ENCODE measurements at regions not wholly inside any gene's neighbourhood (a gene's known extent, or its start where the extent isn't known, plus 50 kb on each side); places are given as distances from the start of the nearest gene placed in this dataset.

DNA sequence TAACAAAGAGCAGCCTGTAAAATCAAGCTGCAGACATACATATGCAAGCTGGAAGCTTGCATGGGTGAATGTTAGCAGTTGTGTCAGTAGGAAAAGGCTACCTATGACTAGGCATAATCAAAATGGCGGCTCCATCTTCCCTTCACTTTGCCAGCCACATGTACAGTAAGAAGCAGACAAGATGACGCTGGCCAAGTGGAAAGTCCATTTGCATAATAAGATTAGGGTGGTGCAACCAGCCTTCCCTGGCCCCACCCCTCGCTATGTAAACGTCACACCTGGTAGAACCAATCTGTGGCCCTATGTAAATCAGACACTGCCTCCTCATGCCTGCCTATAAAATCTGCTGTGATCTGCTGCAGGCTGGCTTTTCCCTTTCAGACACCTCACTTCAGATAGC is 171.9 kb upstream of the USP25 start:
- intact Hi-C loops (cut with micrococcal nuclease; ENCODE audit: unreplicated experiment) (no loop called here), in situ Hi-C loops (cut with HindIII; ENCODE audit: low pct_unique_long_range_greater_than_20kb, low sequenced_read_pairs) (no loop called here)
- H3K27ac ChIP-seq (ENCODE audit: low read length) = no peak overlapping the region
- CTCF ChIA-PET = no interaction called here
- H3K27me3 ChIP-seq (ENCODE audit: control insufficient read depth, insufficient read depth, low read length) = no peaks in the 10 kb centered on the region
- H3K4me3 ChIP-seq (ENCODE audit: low read depth in 2 of 2, low read length in 2 of 2) = no peak overlapping the region
- no peaks in the 10 kb centered on the region for H3K9me3 ChIP-seq (ENCODE audit: control insufficient read depth, insufficient read depth, low read depth, low read length)
- no peak for ATAC-seq
- no peak for DNase-seq (ENCODE audit: low read depth, low spot score)
- no TSS peak for BruUV-seq (replicated peaks)
- TF ChIP-seq, protein P1, sequence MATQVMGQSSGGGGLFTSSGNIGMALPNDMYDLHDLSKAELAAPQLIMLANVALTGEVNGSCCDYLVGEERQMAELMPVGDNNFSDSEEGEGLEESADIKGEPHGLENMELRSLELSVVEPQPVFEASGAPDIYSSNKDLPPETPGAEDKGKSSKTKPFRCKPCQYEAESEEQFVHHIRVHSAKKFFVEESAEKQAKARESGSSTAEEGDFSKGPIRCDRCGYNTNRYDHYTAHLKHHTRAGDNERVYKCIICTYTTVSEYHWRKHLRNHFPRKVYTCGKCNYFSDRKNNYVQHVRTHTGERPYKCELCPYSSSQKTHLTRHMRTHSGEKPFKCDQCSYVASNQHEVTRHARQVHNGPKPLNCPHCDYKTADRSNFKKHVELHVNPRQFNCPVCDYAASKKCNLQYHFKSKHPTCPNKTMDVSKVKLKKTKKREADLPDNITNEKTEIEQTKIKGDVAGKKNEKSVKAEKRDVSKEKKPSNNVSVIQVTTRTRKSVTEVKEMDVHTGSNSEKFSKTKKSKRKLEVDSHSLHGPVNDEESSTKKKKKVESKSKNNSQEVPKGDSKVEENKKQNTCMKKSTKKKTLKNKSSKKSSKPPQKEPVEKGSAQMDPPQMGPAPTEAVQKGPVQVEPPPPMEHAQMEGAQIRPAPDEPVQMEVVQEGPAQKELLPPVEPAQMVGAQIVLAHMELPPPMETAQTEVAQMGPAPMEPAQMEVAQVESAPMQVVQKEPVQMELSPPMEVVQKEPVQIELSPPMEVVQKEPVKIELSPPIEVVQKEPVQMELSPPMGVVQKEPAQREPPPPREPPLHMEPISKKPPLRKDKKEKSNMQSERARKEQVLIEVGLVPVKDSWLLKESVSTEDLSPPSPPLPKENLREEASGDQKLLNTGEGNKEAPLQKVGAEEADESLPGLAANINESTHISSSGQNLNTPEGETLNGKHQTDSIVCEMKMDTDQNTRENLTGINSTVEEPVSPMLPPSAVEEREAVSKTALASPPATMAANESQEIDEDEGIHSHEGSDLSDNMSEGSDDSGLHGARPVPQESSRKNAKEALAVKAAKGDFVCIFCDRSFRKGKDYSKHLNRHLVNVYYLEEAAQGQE (IDR thresholded peaks at IDR 0.05; ENCODE audit: insufficient read depth in 1 of 2, low read depth in 2 of 2, low read length in 1 of 2) = no peak
- H3K36me3 ChIP-seq (ENCODE audit: control insufficient read depth, insufficient read depth, low read length) = no peaks in the 10 kb centered on the region
- H3K4me1 ChIP-seq (ENCODE audit: control insufficient read depth, insufficient read depth, low read length) = no peaks in the 10 kb centered on the region
- POLR2A ChIA-PET = no interaction called here

DNA sequence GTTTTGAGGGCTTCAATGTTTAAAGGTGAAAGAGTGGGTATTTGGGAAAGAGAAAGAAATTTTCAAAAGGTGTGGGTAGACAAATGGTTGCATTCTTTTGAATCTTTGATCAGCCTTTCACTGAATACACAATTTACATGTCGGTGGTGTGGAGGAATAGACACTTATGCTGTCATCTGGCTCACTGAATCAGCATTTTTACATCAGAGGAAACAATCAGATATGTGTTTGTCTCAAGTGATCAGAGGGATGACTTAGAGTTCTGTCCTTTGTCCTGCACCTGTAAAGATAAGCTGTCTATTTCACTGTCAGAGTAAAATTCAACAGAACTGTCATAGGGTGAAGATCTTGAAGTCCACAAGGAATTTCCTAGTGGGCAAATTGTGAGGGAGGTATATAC is 170.9 kb upstream of the USP25 start:
- Histone ChIP-seq H3K27ac (ENCODE audit: low read length) (no peak overlapping the region), H3K4me1 (ENCODE audit: control insufficient read depth, insufficient read depth, low read length) (no peaks in the 10 kb centered on the region), H3K4me3 (ENCODE audit: low read depth in 2 of 2, low read length in 2 of 2) (no peak overlapping the region), H3K36me3 (ENCODE audit: control insufficient read depth, insufficient read depth, low read length) (no peaks in the 10 kb centered on the region), H3K9me3 (ENCODE audit: control insufficient read depth, insufficient read depth, low read depth, low read length) (no peaks in the 10 kb centered on the region), H3K27me3 (ENCODE audit: control insufficient read depth, insufficient read depth, low read length) (no peaks in the 10 kb centered on the region)
- ATAC-seq (no peak), DNase-seq (ENCODE audit: low read depth, low spot score) (no peak)
- in situ Hi-C loops (cut with HindIII; ENCODE audit: low pct_unique_long_range_greater_than_20kb, low sequenced_read_pairs) (no loop called here), intact Hi-C loops (cut with micrococcal nuclease; ENCODE audit: unreplicated experiment) (no loop called here)
- POLR2A ChIA-PET = no interaction called here
- CTCF ChIA-PET = no interaction called here
- TF ChIP-seq SIN3A (IDR thresholded peaks at IDR 0.05; ENCODE audit: borderline replicate concordance, insufficient read depth, low read depth, low read length) (no peak), POLR2AphosphoS5 (IDR thresholded peaks at IDR 0.05; ENCODE audit: low read depth, low read length) (no peak), TCF7L2 (IDR thresholded peaks at IDR 0.05; ENCODE audit: low read depth, low read length) (no peak)
- TF ChIP-seq, protein P2, sequence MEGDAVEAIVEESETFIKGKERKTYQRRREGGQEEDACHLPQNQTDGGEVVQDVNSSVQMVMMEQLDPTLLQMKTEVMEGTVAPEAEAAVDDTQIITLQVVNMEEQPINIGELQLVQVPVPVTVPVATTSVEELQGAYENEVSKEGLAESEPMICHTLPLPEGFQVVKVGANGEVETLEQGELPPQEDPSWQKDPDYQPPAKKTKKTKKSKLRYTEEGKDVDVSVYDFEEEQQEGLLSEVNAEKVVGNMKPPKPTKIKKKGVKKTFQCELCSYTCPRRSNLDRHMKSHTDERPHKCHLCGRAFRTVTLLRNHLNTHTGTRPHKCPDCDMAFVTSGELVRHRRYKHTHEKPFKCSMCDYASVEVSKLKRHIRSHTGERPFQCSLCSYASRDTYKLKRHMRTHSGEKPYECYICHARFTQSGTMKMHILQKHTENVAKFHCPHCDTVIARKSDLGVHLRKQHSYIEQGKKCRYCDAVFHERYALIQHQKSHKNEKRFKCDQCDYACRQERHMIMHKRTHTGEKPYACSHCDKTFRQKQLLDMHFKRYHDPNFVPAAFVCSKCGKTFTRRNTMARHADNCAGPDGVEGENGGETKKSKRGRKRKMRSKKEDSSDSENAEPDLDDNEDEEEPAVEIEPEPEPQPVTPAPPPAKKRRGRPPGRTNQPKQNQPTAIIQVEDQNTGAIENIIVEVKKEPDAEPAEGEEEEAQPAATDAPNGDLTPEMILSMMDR (IDR thresholded peaks at IDR 0.05) = no peak
- TF ChIP-seq, protein P1 (IDR thresholded peaks at IDR 0.05; ENCODE audit: insufficient read depth in 1 of 2, low read depth in 2 of 2, low read length in 1 of 2) = no peak
- BruUV-seq (replicated peaks) = no TSS peak

Data from Panc1 (cell line).